ENCODE measurements at regions not wholly inside any gene's neighbourhood (a gene's known extent, or its start where the extent isn't known, plus 50 kb on each side); places are given as distances from the start of the nearest gene placed in this dataset.

DNA sequence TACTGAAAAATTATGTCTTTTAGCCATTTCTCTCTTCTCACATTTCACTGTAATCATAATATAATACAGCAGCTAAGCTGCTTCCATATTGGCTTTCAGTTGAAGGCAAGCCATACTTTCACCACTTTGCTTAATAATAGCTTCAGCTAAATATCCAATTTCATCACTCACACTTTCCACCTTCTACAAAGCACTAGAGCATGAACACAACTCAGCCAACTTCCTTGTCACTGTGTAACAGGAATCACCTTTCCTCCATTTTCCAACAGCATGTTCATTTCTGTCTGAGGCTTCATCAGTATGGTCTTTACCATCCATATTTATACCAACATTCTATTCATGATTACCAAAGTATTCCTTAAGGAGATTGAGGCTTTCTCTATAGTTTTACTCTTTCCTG is 219.8 kb upstream of the CTSO start:
- intact Hi-C loops (cut with micrococcal nuclease), result no loop called here
- DNase-seq (ENCODE audit: low read depth, low spot score) (no peak), ATAC-seq (no peak)
- H3K9ac ChIP-seq (ENCODE audit: low read length), result no peak overlapping the region
- no peaks in the 10 kb centered on the region for H3K27me3 ChIP-seq (ENCODE audit: insufficient read depth, low read length)
- no peaks in the 10 kb centered on the region for H3K4me1 ChIP-seq (ENCODE audit: control insufficient read depth in 1 of 2, insufficient read depth in 2 of 2, low read length in 2 of 2)
- H3K9me2 ChIP-seq (ENCODE audit: insufficient read depth), result no peaks in the 10 kb centered on the region
- no peaks in the 10 kb centered on the region for H3K9me3 ChIP-seq (ENCODE audit: control insufficient read depth in 1 of 2, insufficient read depth in 1 of 2, low read depth in 1 of 2, low read length in 2 of 2)
- RAD21 ChIA-PET (ENCODE audit: low non-redundant PET in 1 of 2, low total read pairs in 2 of 2, uncharacterized antibody in 2 of 2, unreplicated experiment in 2 of 2), result no interaction called here
- no peaks in the 10 kb centered on the region for H4K20me1 ChIP-seq (ENCODE audit: insufficient read depth)
- TF ChIP-seq, protein P1, sequence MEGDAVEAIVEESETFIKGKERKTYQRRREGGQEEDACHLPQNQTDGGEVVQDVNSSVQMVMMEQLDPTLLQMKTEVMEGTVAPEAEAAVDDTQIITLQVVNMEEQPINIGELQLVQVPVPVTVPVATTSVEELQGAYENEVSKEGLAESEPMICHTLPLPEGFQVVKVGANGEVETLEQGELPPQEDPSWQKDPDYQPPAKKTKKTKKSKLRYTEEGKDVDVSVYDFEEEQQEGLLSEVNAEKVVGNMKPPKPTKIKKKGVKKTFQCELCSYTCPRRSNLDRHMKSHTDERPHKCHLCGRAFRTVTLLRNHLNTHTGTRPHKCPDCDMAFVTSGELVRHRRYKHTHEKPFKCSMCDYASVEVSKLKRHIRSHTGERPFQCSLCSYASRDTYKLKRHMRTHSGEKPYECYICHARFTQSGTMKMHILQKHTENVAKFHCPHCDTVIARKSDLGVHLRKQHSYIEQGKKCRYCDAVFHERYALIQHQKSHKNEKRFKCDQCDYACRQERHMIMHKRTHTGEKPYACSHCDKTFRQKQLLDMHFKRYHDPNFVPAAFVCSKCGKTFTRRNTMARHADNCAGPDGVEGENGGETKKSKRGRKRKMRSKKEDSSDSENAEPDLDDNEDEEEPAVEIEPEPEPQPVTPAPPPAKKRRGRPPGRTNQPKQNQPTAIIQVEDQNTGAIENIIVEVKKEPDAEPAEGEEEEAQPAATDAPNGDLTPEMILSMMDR (IDR thresholded peaks at IDR 0.05 in 2 of 3, conservative IDR thresholded peaks at IDR 0.05 in 1 of 3; ENCODE audit: borderline replicate concordance in 1 of 3, insufficient read depth in 1 of 3, low read depth in 2 of 3, low read length in 2 of 3), result no peak
- TF ChIP-seq RAD21 (IDR thresholded peaks at IDR 0.05; ENCODE audit: low read depth) (no peak), EZH2 (IDR thresholded peaks at IDR 0.05) (no peak), CBX3 (IDR thresholded peaks at IDR 0.05; ENCODE audit: low read depth) (no peak), EGR1 (IDR thresholded peaks at IDR 0.05; ENCODE audit: low read depth) (no peak), ELF1 (IDR thresholded peaks at IDR 0.05; ENCODE audit: borderline replicate concordance, low read depth) (no peak), SIN3A (IDR thresholded peaks at IDR 0.05; ENCODE audit: low read depth) (no peak), POLR2A (IDR thresholded peaks at IDR 0.05; ENCODE audit: borderline replicate concordance, extremely low read depth, insufficient read depth, insufficient read length) (no peak), JUND (IDR thresholded peaks at IDR 0.05) (no peak), TCF7L2 (IDR thresholded peaks at IDR 0.05; ENCODE audit: borderline replicate concordance, extremely low read depth, insufficient read depth, insufficient read length) (no peak), YY1 (IDR thresholded peaks at IDR 0.05; ENCODE audit: extremely low read depth, insufficient replicate concordance, low read depth, low read length) (no peak)
- TF ChIP-seq, protein P2, sequence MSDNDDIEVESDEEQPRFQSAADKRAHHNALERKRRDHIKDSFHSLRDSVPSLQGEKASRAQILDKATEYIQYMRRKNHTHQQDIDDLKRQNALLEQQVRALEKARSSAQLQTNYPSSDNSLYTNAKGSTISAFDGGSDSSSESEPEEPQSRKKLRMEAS (IDR thresholded peaks at IDR 0.05), result no peak
- TF ChIP-seq, protein P3, sequence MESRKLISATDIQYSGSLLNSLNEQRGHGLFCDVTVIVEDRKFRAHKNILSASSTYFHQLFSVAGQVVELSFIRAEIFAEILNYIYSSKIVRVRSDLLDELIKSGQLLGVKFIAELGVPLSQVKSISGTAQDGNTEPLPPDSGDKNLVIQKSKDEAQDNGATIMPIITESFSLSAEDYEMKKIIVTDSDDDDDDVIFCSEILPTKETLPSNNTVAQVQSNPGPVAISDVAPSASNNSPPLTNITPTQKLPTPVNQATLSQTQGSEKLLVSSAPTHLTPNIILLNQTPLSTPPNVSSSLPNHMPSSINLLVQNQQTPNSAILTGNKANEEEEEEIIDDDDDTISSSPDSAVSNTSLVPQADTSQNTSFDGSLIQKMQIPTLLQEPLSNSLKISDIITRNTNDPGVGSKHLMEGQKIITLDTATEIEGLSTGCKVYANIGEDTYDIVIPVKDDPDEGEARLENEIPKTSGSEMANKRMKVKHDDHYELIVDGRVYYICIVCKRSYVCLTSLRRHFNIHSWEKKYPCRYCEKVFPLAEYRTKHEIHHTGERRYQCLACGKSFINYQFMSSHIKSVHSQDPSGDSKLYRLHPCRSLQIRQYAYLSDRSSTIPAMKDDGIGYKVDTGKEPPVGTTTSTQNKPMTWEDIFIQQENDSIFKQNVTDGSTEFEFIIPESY (IDR thresholded peaks at IDR 0.05; ENCODE audit: extremely low read depth, insufficient replicate concordance, low read length), result no peak
- BruUV-seq (replicated peaks), result no TSS peak
- no peak overlapping the region for H3K27ac ChIP-seq (ENCODE audit: low read depth, low read length)
- no peak overlapping the region for H2AFZ ChIP-seq (ENCODE audit: low read depth, low read length, poor library complexity, severe bottlenecking)
- H3K4me2 ChIP-seq (ENCODE audit: low read length), result no peak overlapping the region
- no peaks in the 10 kb centered on the region for H3K36me3 ChIP-seq (ENCODE audit: control insufficient read depth in 1 of 2, insufficient read depth in 2 of 2, low read length in 2 of 2)
- POLR2A ChIA-PET, result no interaction called here
- H3K79me2 ChIP-seq (ENCODE audit: insufficient read depth, low read length), result no peaks in the 10 kb centered on the region
- CTCF ChIA-PET, result no interaction called here
- H3K4me3 ChIP-seq (replicated peaks in 1 of 2; ENCODE audit: low read depth in 1 of 2, low read length in 2 of 2), result no peak overlapping the region

Measured in HCT116 (cell line).